ENCODE measurements at regions not wholly inside any gene's neighbourhood (a gene's known extent, or its start where the extent isn't known, plus 50 kb on each side); places are given as distances from the start of the nearest gene placed in this dataset.

DNA sequence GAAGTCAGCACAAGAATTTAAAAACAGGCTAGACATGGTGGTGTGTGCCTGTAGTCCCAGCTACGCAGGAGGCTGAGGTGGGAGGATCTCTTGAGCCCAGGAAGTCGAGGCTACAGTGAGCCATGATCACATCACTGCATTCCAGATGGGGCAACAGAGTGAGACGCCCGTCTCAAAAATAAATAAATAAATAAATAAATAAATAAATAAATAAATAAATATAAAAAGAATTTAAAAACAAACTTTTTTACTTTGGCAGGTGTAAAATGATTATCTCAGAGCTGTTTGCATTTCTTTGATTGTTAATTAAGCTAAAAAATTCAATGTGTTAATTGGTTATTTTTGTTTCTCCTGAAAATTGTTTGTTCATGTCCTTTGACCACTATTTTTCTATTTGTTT, 97.5 kb upstream of the RPS6KA3 start:
- DNase-seq, result no peak

DNA sequence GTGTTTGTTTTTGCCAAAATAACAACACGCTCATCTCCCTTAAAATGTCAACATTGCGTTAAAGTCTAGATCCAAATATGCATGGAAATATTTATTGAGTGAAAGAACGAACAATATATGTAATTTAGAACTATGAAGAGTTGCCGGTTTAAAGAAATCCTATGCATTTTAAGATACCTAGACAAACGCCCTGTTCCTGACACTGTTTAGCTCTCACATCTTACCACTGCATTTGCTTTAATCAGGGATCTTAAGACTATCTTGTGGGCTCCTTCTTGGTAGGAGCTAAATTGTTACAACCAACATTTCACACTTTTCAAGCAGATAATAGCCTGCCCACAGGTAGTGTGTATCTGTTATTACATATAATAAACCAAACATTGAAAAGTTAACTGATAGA, 96.6 kb upstream of the RPS6KA3 start:
- no peak for DNase-seq

DNA sequence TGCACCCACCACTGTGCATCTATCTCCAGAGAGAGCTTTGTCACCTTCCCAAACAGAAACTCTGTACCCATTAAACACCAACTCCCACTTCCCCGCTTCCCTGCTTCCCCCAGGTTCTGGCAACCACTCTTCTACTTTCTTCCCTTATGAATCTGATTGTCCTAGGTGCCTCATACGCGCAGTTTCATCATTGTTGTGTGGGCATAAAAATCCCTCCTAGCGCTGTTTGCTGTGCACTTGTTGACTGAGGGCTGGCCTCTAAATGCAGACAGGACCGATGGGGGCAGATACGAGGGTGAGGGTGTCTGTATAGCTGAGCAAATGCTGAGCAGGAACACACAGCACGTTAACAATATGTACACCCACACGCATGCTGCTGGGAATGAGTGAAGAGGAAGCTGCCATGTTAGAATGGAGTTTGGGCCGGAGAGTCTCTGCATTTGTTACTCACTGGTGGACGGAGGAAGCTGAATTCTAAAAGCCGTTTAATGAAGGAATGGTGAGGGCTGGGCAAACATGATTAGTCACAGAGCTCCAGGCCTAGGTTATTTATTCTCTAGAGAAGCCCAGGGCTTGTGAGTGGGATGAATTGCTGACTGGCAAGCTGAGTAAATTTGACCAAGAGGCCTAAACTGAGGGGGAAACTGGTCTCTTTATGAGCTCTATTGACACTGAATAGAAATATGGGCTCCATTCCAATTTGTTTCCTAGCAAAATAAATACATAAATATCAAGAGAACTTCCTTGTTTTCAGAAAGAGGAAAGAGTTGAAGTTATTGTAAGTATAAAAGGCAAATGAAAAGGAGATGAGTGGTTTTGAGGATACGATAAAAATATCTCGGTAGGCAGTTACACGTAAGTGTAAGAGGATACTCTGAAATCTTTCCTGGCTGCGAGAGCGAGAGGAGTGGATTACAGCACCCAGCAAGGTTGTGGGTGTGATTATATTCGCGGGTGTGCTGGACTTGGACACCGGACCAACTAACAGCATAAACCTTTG, 95.9 kb upstream of the RPS6KA3 start:
- DNase-seq, result no peak

DNA sequence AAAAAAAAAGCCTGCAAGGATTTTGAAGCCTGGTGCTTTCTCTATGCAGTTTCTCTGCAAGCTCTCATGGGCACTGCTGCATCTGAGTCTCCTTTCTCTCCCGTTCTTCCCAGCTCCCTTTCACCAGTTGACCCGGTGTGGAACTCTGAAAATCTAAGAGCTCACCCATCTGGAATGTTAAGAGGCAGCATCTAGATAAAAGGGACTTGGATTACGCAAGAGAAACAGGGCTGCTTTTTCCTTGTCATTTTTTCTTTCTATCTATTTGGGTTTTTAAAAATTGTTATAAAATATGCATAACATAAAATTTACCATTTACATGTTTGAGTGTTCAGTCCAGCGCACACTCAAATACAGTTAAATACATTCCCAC, 95.2 kb upstream of the RPS6KA3 start:
- no peak for DNase-seq

DNA sequence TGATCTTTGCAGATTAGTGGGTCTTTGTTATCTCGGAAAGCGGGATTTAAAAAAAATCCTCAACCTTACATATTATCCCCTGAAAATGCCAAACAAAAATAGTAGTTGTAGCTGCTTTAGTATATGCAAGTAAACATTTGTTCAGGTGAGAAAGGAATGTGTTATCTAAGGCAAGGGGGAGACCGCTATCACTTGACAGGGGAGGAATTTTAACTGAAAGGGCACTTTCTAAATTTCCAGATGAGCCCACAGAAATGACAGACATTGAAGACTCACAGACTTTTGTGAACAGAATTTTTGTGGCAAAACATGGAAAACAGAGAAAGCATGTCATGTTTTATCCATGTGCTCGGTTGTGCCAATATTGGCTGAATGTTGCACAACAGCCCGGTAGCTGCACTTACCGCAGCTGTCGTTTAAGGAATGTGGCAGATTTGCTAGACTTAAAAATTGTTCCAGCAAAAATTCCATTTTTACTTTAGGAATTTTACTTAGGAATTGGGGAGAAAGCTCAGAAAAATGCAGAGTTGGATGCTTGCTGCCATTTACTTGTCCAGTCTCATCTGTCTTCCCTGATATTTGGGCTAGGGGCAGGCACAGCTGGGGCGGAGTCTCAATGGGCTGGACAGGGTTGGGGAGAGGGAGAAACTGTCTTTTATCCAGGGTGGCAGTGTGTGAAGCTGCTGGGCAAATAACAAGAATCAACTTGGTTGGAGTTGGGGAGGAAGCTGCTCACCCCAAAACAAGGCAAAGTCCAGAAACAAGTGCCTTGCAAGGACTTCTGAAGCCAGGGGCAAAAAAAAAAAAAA, 94.6 kb upstream of the RPS6KA3 start:
- DNase-seq, result no peak

DNA sequence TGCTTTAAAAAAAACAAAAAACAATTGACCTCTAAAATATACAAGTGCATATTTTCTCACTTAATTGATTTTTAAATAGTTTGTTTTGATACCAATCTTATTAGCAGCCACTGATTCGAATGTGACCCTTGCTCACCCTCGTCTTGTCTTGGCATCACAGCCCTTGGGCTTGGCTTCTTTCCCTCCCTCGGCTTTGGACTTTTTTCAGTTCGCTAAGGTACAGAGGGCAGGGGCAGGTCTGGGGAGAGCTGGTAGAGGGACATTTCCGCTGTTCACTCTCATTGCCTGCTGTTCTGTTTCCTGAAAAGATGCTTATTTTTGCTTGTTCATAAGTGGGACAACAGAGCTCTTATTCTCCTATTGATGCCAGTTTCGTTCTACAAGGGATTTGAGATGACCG, 88.5 kb upstream of the RPS6KA3 start:
- no peak for DNase-seq

DNA sequence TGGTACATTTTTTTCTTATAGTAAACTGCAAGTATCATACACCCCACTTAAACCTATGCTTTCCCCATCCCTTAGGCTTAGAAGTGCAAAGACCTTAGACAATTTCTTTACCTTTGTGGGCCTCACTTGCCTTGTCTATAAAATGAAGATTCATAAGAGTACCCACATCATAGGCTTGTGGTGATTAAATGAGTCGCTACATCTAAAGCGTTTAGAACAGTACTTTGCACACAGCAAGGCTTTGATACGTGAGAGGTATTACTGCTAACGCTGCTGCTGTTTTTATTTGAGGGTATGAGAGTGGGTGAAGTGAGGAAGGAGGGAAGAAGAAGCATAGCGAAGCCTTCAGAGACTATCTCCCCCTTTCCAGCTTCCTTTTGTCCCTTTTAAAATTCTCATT, 87.8 kb upstream of the RPS6KA3 start:
- no peak for DNase-seq

DNA sequence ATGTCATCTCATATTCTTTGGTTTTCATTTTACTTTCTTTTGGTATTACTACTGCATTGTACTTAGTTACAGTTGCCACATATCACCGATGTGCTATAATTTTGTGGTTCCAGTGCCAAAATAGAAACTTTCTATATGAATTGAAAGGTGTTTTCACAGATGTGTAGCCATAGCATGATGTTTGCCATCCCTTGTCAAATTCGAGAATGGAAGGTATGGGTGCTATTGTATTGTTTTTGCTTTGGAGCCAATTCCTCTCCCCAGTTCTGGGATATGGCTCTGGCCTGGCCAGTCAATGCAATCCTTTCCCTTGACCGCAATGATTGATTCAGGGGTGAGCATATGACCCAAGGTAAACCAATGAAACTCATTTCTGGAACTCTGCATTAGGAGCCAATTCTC, 86.2 kb upstream of the RPS6KA3 start:
- DNase-seq, result no peak

DNA sequence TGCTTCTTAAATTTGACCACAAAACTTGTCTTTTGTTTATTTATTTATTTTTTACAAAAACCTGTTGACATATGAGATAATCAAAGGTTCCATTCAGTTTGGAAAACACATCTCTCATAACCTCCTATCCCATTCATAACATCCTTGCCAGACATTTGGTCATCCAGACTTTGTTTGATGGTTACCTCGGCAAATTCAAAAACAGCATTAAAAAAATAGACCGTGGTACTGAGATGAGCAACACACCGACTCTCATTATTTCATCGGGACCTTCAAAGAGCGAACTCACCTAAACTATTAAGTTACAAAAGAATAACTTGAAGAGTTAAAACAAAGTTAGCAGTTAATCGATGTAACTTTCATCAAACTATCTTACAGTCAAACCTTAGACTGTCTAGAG, 85.8 kb upstream of the RPS6KA3 start:
- no peak for DNase-seq

DNA sequence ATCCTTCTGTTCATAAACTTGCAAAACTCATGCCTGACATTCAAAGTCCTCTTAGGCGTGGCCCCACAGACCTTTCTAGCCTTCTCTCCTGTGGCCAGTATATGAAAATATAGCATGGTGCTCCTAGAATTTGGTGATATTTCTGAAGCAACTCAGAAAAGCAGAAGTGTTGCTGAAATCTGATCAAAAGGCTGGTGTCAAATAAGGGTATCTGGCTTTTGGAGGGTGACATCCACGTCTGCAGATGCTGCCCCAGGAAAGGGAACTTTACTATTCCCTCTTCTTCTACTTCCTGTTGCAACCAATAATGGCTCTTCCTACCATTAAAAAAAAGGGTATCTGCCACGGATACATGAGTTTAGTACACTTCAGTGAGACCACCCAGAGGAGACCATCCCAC, 83.9 kb upstream of the RPS6KA3 start:
- no peak for DNase-seq

DNA sequence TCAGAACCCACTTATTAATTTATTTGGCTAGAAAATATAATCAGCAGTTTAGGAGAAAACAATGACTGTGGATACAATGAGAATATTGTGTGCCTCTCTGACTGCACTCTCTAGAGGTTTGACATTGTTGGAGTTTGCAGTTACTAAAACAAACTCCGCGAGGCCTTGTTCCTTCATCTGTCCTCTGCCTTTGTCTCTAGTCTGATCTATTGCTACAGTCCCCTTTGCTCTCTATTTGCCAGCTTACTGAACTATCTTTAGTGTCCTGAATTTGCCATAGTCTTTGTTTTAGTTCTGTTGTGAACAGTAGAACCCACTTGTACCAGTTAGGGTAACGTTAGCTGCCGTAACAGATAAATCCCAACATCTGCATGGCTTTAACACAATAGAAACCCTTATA, 81.4 kb upstream of the RPS6KA3 start:
- no peak for DNase-seq

DNA sequence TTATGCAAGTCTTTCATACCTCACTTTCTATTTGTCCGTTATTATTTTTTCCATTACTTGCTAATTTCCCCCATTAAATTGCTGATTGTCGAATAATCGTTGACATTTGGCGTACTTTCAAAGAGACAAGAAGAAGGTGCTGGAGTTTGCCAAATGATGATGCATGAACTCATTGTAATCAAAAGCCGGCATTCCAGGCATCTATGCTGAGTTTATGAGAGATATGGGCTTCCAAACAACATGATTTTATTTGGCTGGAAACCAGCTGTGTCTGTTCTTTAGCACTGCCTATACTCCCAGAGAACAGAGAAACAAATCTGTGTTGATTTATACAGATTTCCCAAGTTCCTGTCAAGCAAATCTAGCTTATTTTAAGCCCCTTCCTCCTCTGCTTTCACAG, 80.8 kb upstream of the RPS6KA3 start:
- no peak for DNase-seq

DNA sequence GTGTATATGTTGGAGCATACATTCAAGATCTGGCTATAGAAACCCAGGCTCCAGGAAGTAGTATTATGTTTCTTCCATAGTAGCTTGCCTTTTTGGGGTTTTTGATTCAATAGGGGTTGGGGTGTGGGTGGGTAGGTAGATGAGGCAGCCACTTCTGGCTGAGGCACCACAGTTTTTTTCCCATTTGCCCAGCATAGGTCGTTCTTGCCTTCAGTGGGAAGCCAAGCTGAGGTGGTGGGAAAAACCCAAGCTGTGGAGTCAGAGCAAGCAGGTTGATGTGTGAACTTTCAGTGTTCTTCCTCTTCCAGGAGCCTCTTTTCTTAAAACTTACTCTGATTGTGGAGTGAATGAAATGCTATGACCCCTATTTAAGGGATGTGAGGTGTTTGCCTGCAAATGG, 67.0 kb upstream of the RPS6KA3 start:
- DNase-seq, result peak; percentile 29

DNA sequence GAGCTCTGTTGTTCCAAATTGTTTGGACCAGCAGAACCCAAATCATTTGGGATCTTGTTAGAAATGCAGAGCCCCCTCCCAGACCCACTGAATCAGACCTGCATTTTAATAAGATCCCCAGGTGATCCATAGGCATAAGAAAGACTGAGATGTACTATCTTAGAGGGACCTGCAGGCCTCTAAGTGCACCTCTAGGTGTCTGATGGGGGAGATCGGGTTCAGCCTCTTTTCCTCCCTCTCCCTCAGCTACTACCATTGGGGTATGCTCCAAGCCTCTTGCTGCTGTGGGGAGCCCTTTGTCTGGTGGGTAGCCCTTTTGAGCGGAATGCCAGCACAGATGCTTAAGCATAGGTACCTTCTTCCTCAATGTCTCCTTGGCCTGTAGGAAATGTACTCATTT, 63.8 kb upstream of the RPS6KA3 start:
- no peak for DNase-seq

DNA sequence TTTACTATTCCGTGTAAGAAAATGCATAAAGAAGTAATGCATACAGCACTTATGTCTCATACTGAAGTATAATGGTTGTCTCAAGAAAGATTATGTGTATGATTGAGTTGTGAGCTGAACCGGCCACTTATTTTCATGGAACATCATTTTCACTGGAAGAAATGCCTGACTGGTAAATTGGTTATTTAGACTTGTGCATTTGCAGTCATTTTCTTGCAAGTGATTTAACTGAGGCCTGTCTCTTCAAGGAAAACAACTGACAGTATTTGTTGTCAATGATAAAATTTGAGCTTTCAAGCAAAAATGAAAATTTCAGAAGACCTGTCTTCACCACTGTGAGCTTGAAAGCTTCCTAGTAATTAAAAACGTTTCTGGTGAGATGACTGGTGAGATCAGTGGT, 62.7 kb upstream of the RPS6KA3 start:
- DNase-seq, result no peak

DNA sequence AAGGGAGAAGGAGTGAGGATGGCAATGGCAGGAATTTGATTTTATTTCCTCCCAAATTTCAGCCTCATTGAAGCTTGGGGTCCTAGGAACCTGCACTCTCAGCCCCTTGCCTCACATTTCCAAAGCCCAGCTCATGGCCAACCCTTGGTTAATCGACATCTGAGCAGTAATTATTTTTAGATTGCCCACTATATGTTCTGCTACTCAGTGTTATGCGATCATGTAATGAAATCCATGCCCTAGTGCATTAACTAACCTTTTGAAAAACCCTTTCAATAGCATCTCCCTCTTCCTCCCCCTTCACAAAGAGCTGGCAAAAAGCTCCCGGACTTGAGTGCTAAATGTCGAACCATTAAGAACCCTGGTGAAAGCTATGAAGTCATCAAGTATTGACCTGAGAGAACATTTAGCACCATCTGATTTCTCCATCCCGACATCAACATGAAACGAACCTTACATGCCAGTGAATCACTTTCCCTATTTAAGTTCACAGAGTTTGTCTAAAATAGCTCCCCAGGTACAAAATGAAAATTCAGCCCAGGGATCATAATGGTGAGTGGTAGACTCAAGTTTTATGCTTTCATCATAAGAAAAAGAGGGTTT, 59.2 kb upstream of the RPS6KA3 start:
- no peak for DNase-seq

DNA sequence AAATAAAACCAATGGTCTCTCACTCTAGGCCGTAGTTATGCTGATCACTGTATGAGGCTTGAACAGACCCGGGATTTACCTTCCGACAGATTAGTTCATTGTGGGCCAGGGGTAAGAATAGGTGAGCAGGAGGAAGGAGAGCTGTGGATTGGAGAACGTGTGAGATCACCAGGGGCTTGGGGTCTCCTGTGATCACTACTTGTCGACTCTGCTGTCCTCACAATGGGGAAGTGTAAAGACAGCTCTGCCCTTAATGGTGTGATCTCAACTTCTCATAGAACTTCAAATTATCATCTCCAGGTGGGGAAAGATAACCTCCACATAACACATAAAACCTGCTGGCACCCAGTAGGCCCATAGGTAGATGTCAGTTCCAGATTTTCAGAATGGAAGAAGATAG, 56.2 kb upstream of the RPS6KA3 start:
- DNase-seq, result no peak

DNA sequence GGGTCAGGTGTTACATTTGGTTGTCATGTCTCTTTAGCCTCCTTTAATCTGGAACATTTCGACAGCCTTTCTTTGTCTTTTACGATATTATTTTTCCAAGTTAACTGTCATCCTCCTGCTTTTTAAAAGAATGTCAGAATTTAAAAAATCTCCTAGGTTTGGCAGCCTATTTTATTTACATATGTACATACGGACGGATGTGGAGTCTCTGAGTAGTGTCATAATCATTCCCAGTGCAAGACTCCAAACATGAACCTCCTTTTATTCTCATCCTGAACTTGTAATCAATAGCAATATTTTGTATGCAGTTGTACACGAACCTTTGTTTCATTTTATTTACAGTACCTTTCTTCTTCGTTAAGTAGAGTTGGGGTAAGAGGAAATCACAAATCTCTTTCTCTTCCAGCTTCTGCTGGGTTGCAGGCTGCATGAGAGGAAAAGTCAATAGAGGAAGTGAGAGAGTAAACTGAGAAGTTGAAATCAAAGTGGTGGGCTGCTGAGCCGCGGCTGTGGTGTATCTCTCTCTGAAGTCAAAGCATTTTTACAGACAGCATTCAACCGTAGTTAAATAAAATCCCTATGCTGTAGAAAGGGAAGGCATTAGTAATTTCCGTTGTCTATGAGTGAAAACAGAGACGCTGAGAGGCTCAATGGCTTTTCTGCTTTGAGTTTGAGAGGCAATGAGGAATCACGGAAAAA, 53.9 kb upstream of the RPS6KA3 start:
- no peak for DNase-seq

DNA sequence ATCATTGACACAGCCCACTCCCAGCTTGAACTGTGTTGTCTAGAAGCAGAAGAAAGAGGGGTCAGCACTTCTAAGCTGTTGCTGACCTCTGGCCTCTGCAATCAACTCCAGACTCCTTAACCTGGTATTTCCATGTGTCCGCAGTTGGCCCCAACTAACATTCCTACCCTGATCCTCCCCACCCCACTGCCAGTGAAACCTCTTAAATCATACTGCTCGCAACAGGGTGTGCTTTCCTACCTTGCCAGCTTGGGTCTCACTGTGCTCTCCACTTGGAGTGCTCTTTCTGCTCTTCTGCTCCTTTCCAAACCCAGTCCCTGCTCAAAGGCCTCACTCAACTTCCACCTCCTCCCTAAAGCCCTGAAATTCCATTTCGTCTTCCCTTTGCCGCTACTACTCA, 52.3 kb upstream of the RPS6KA3 start:
- no peak for DNase-seq

DNA sequence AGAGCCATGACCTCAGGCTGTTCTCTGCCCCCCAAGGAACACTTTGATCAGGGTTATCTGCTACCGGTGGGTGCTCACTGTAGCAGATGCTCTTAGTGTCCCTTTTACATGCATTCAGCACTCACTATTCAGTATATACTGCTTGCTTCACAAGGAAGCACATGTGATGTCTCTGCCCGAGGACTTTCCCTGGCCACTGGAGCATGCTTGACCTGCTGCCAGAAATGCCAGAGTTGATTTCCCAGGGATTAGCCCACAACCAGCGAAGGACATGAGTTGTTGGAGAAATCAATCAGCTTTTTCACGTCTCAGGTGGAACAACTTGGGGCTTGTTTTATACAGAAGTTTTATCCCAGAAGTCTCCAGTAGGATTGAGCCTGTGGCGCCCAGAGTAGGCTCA, 51.2 kb upstream of the RPS6KA3 start:
- no peak for DNase-seq

All from stimulated activated CD8-positive, alpha-beta memory T cell treated with anti-CD3 and anti-CD28 coated beads, Interleukin-4, amount 100 ng/mL, for 48 hours (primary cell).